GM21447 (cell line): ENCODE measurements at regions not wholly inside any gene's neighbourhood (a gene's known extent, or its start where the extent isn't known, plus 50 kb on each side); places are given as distances from the start of the nearest gene placed in this dataset.
"Not testable (repeated sequence)": the region's sequence is repeated elsewhere in the genome, so short reads cannot be mapped to it uniquely, and the experiment has no call there.

Experiments
- ATAC-seq: cut with Tn5 transposase; IDR thresholded peaks from one replicate; pipeline ENCODE4 v1.9.1; 2021; ENCODE audit not compliant: unreplicated experiment

DNA sequence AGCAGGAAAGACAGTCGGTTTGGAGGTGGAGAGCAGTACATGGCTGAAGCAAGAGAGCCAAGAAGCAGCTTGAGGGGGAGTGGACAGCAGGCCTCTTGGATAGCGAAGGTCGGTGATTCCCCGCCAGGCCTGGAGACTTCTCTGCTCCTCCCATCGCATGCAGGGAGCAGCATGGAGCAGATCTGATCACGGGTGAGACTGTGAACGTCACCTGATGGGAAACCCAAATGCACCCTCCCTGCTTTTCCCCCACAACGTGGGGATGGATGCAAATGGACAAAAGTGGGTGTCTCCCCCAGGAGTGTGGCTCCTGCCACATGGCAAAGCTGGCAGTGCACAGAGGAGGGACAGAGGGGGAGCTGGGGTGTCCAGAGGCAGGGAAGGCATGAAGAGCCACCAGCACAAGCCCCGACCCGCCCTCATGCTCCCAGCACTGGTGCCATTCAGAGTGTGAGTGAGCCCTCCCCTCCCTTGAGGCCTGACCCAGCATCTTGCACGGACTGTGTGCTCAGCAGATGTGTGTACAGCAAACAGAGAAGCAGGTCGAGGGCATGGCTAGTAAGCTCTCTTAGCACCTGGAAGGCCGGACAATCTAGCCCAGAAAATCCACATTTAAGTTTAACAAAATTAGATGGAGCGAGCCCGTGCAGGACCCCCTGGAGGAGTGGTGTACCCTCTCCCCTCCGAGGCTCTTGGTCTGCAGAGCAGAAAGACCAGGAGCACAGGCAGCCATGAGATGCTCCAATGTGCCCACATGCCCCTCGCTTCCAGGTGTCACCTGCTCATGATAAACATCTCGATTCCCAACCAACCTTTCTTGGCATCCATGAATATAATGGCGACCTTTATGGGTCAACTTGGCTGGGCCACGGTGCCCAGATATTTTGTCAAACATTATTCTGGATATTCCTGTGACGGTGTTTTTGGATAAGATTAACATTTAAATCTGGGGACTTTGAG, 661.7 kb downstream of the TBC1D22A start:
- no peak for ATAC-seq

DNA sequence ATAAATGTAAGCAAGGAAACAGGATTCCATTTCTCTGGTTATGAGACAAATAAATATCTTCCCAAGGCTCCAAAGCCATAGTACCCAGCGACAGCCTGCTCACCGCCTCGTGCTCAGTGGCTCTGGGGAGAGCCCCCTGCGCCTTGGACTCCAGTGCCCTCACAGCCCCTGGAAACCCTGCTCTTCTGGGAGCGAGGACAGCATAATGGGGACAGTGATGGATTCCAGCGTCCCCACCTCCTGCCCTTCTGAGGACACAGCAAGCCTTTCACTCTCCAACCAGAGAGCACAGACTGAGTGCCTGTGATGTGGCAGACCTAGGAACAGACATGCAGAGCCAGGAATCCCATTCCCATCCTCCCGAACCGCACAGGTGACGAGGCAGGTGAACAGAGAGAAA, 660.8 kb downstream of the TBC1D22A start:
- ATAC-seq = no peak

DNA sequence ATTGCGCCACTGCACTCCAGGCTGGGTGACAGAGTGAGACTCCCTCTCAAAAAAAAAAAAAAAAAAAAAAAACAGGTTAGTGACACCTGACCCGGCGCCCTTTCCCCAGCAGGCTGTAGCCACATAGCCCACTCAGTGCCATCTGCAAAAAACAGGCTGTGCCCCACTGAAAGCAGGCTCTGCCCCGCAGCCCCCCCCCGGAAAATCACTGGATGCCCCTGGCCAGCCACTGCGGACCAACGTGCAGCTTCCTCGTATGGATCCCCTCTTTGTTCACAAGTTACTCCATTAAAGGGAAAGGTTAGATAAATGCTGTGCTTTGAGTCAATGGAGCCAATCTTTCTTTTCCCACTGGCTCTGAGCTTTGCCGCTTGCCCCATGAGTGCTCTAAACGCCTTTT, 660.3 kb downstream of the TBC1D22A start:
- no peak for ATAC-seq

DNA sequence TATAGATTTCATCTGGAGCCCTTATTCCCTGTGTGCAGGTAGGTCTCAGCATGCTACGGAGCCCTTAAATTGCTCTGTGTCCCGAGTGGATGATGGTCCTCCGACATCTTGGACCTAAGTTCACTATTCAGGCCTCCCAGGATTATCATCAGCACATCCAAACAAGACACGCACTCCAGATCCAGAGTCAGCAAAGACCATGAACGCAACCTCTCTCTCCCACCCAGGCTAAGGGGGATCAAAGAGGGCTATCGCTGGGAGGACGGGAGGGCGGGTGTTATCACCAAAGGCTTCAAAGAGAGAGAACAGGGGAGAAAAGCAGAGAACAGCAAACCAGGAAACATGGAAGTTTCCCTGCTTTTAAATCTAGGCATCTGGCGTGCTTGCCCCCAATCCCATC, 659.4 kb downstream of the TBC1D22A start:
- ATAC-seq = no peak

DNA sequence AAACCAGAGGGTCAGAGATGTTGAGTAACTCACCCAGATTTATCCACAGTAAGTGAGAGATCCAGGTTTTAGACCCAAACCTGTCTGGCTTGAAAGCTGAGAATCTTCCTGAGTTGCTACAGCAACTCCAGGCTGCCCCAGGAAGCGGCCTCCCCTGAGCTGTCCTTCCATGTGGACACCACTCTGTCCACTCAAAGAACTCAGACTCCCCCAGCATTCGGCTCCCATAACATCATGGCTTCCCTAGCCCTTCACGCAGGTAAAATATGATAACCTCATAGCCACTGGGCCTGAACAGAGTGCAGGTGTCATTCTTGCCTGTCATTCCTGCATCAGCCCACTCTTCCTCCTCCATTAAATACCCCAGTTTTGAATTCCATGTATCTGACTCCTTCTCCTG, 657.8 kb downstream of the TBC1D22A start:
- no peak for ATAC-seq

DNA sequence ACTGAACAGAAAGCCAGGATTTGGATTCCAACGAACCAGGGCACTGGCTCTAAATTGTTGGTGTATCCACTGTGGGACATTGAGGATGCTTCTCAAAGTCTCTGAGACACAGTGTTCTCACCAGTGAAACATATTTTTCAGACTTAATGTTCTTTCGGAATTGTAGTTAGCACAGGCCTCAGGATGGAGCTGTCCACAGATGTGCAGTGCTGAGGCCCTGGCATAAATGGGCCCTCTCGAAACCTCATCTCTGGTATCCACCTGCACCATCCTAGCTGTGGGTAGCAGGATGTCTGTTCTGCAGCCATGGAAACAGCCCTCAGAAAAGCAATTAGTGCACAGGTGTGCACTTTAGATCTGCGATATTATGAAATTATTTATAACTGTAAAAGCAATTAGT, 656.8 kb downstream of the TBC1D22A start:
- ATAC-seq = no peak

DNA sequence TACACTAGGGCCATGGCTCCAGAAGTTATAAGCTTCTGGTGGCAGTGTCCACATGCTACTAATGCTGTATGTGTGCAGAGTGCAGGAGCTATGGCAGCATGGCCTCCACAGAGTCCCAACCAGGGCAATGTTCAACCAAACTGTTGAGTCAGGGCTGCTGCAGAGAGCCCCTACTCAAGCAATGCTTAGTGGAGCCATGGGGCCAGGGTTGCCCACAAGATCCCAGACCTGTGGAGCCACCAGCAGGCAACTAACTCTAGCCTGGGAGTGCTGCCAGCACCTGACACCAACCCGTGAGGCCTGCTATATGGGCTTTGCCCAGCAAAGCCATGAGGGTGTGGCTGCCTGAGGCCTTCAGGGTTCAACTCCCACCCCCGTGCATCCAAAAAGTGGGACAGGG, 655.2 kb downstream of the TBC1D22A start:
- ATAC-seq = no peak

DNA sequence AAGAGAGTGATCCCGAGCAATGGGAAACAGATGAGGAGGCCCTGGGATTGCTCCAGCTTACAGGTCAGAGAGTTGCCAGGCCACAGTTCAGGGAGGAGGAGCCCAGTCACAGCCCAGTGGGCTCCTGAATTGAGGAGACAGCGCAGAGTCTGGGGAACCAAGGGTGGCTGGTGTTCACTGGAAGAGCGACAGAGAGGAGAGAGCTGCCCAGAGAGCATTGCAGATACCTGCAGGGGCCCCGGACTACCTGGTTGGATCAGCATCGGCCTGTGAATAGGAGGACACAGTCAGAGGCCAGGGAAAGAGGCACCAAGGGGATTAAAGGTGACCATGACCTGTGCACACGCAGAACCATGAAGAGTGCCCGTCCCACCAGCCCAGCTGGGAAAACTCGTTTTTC, 648.6 kb downstream of the TBC1D22A start:
- no peak for ATAC-seq

DNA sequence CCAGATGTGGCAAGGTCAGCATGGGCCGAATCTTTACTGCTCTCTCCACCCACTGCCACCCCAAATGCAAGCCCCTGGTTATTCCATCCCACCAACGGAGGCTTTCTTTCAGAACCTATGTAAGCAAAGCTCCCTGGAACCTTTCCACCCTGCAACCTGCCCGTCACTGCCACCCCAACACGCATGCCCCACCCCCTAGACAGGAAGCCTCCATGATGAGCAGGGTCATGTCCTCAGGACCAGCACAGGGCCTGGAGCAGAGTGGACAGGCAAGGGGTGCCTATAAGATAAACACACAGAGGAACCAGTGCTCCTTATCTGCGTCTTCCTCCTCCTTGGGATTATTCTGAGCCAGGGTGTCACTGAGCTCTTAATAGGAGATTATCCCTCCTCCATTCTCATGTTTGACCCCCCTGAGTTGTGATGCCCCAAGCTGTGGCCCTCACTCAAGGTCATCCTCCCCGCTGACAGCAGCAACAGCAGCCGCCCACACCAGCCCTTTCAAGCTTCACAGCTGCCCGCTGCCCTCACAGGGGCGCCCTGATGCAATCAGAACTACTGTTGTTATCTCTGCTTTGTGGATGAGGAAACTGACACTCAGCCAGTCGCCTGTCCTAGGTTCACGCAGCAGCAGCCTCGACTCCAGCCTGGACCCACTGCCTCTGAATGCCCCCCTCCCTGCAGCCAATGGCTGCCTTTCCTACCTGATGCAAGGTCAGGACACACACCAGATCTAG, 647.3 kb downstream of the TBC1D22A start:
- no peak for ATAC-seq

DNA sequence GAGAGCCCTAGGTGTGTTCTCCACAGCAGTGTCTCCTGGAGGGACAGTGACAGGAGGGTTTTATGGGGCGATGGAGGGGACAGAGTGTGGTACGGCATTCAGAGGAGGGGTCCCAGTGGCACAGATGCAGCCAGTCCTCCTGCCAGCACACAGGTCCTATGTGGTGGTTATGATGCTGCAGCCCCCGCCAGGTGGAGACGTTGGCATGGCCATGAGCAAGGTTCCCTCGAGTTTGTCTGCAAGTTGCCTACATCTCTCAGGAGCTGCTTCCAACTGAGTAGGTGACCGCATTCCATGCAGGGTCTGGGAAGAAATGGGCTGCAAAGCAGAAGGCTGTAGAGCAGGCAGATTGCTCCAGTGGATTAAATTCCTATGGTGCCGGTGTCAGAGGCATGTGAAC, 646.0 kb downstream of the TBC1D22A start:
- ATAC-seq = no peak

DNA sequence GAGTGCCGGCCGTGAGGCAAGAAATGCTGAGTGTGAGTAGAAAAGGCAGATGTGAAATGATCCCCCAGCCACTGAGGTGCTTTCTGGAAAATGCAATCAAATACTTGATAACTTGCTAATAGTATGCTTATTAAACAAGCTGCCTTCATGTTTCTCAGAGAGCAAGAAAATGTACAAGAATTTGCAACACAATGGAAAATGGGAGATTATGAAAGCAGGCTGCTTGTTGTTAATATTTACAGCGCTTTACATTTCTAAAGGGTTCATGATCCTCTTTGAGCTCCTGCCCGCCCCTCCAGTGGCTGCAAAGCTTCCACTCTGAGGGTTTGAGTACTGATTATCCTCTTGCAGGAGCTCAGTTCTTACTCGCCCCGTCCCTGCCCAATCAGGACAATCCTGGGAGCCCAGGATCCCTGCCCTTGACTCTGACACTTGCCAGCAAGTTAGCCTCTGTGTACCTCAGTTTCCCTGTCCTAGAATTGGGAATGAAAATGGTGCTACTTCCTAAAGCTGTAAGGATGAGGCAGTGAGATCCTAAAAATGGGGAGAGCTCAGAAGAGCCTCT, 645.1 kb downstream of the TBC1D22A start:
- ATAC-seq = no peak

DNA sequence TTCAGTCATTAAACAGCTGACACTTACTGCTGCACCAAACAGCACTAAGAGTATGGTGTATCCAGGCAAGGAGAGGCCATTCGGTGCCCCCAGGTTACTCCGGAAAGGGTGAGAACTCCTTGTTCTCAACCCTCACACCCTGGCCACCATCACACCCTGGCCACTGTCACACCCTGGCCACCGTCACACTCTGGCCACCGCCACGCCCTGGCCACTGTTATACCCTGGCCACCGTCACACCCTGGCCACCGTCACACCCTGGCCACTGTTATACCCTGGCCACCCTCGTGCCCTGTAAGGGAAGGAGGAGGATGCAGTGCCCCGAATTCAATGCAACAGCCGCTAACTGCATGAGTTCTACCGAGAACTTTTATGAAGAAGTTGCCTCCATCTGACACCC, 644.4 kb downstream of the TBC1D22A start:
- ATAC-seq = no peak

DNA sequence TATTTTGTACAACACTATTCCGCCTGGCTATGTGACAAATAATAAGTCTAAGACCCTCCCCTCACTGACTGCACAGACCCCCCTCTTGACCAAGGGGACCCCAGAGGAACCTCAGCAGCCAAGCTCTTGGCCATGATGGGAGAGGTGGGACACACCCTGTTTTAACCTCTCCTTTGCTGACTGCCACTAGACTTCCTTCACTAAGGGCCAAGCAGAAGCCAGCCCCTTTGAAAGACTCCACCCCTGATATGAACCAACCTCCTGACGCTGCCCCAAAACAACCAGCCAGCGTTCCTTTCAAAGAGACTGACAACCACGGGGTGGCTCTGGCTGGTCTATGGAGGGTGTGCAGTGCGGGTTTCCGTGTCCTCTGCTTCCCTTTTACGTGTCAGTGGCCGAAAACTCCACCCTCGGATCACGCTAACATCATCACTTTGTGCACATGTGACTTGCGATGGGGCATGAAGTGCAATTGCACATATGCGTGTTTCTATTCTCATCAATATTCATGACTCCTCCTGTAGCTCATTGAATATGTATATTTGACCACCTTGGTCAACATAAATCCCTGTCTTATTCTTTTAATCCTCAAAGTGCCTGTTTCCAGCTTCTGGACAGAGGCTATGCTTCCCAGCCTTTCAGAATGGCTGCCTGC, 643.9 kb downstream of the TBC1D22A start:
- ATAC-seq = no peak

DNA sequence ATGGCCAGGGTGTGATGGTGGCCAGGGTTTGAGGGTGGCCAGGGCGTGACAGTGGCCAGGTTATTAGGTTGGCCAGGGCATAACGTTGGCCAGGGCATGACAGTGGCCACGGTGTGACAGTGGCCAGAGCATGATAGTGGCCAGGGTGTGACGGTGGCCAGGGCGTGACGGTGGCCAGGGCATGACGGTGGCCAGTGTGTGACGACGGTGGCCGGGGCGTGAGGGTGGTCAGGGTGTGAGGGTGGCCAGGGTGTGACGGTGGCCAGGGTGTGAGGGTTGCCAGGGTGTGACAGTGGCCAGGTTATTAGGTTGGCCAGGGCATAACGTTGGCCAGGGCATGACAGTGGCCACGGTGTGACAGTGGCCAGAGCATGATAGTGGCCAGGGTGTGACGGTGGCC, 642.8 kb downstream of the TBC1D22A start:
- not testable (repeated sequence) for ATAC-seq

DNA sequence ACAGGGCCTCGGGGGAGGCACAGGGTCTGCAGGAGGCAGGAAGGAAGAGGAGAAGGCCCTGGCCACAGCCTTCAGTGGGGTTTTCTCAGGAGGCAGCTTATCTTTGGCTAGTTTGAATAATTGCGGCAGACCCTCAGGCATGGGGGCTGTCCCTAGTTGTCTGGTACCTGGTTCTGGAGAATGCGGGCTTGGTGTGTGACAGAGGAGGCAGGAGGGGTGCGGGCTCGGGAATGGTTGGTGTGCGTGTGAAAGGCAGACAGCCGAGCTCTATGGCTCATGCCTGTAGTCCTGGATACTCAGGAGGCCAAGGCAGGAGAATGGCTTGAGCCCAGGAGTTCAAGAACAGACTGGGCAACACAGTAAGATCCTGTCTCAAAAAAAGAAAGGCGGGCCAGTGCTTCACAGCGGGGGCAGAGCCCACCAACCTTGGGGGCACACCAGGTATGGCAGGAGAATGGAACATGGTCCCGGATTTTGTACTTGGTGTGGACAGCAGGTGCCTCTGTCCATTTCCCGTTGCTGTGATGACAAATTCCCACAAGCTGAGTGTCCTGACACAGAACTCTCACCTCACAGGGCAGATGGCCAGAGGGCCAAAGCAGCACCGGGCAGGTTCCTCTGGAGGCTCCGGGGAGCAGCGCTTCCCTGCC, 640.6 kb downstream of the TBC1D22A start:
- ATAC-seq = no peak

DNA sequence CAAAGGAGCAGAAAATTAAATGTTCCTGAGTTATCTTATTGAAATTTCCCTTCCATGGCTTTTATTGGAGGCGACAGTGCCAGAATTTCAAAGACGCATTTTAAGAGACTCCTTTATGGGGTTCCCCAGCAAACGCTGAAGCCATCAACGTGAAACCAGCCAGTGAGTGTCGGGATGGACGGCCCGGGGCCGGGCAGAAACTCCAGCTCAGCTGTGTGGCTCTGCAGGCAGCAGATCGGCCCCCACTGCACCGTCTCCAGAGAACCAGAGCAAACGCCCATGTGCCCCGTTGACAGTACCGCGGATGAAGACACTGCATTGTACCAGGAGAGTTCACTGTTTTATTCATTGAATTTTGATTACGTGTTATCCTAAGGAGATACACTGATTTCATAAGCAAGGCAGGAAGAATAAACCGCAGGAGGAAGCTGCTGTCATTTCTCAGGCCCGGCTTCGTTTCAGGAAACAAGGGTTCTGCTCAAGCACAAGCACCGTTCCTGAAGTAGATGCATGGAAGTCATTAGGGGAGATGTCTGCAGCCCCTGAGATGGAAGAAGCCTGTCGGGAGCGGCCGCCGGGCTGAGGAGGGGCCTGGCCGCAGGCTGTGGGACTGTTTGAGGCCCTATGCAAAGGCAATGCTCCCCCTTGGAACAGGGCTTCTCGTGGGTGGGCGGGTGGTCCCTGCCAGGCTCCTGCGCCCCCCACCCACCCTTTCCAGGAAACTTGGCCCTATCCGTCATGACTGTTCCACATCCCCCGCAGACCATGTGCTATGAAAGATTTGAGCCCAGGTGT, 639.7 kb downstream of the TBC1D22A start:
- no peak for ATAC-seq

DNA sequence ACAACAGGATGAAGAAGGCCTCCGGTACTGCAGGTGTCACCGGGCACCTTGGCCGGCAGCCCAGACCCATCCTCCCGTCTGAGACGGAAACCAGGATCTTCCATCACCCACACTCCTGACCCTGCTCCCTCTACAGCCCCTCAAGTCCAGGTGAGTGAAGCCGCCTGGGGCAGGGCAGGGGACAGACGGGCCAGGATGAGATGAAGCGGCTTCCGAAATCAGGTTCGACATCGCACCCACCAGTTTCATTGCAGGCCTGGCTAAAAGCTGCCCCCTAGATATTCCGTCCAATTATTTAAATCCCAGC, 639.1 kb downstream of the TBC1D22A start:
- no peak for ATAC-seq

DNA sequence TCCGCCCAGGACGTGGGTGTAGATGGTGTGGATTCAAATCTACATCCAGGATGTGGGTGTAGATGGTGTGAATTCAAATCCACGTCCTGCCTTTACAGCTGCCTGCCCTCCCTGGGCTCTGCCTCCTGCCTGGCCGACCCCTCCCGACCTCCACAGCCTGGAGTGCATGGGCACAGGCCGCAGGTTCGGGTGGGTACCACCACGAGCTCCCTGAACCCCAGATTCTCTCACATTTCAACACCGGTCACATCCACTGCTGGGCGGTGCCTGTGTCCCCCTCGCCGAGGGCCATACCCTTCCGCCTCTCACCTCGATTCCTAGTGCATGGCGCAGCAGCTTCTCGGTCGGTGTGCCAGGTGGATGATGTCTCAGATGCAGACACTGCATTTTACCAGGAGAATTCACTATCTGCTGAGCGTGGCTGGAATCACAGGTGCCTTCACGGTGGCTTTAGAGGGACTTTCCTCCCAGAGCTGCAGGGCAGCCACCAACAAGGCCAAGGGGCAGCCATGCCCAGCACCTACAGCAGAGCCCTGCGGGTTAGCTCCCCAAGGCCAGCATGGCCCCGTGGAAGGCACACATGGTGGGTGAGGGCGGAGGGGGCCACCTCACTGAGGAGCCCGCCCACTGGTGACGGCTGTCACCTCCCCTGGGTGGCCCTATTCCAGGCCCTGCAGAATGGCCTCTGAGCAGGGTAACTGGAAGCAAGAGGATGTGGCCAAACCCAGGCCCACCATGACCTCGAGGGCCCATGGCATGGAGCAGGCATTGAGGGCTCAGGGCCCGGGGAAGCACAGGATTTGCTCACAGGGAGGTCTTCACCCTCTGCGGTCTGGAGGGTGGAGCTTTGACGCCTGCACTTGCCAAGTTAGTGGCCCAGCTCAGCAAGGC, 638.5 kb downstream of the TBC1D22A start:
- ATAC-seq = no peak

DNA sequence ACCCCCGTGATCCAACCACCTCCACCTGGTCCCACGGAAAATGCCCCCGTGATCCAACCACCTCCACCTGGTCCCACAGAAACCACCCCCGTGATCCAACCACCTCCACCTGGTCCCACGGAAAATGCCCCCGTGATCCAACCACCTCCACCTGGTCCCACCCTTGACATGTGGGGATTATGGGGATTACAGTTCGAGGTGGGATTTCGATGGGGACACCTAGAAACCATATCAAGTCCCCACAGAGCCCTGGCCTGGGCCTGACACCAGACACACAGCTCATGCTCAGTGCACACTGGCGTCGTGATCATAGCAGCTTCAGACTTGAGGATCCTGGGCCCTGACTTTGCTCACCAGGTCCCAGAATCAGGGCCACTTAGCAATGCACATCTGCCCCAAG, 637.7 kb downstream of the TBC1D22A start:
- ATAC-seq = not testable (repeated sequence)
